Islet of Langerhans (tissue), 1 donor: ENCODE measurements at regions not wholly inside any gene's neighbourhood (a gene's known extent, or its start where the extent isn't known, plus 50 kb on each side); places are given as distances from the start of the nearest gene placed in this dataset.
"Not testable (repeated sequence)": the region's sequence is repeated elsewhere in the genome, so short reads cannot be mapped to it uniquely, and the experiment has no call there.

Experiments
- FAIRE-seq: peaks from one replicate; lab custom pipeline; 2011; peaks lifted over from hg19 to GRCh38; lab: Jason Lieb, UNC

DNA sequence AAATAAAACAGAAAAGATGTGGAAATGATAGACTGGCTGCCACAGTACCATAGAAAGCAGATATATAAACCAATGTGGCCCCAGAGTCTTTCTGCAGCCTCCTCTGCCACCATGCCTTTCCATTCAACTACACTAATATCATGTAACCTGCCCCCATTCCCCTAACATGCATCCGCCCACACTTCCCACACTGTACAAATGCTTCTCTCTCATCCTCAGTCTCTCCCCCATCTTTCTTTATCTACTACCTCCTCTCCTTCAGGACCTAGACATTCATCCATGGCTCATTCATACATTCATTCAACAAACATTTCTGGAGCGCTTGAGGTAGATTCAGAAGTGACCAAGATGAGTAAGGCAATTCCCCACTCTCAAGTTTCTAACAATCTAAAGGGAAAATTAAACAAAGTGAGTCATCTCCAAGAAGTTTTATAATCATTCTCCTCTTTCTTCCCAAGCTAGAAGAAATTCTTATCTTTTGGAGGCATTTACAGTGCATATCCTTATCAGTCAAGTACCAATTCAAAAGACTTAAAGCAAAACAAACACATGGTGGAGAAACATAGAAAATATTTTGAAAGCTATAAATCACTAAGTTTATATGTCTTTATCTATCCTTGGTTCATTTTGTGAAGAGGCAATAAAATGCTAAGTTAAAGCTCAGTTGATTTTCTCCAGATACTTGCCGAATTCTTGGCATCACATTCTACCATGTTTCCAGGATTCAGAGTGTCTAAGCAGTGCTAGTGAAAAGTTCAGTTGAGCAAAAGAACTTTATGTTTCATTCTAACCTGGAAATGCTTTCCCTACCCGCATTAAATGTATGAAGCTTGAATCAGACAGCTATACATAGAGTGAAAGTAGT, 70.5 kb upstream of the FRMD6 start:
- no peak for FAIRE-seq

DNA sequence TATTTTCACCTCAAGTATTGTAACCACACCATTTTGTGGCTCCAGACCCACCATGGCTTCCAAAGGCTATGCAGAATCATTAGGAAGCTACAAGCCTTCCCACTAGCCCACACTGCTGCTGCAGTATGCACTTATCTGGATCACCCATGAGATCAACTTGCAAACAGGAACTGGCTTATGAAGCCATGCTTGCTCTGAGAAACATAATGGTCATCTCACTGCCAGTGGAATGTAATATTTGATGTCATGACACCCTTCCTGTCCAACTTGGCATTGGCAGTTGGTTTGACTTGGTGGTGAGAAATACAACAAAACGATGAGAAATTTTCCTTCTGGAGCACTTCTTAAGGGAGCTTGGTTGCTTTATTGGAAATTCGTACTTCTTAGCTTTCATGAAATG, 69.3 kb upstream of the FRMD6 start:
- FAIRE-seq: no peak

DNA sequence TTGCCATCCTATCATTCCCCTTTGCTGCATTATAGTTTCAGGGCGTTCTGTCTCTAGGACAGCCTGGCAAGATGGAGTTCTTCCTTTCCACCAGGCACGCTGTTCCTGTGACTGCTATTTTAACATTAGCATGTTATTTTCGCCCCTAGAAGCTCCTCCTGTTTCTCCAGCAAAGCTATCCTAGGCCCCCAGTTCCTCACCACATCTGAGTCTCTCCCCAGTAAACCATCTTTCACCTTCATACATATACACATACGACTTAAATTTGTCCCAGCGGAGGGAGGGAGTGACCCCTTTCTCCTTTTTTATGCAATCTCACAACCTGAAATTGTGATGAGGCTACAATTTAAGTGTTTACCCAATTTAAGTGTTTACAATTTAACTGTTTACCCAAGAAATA, 66.7 kb upstream of the FRMD6 start:
- no peak for FAIRE-seq

DNA sequence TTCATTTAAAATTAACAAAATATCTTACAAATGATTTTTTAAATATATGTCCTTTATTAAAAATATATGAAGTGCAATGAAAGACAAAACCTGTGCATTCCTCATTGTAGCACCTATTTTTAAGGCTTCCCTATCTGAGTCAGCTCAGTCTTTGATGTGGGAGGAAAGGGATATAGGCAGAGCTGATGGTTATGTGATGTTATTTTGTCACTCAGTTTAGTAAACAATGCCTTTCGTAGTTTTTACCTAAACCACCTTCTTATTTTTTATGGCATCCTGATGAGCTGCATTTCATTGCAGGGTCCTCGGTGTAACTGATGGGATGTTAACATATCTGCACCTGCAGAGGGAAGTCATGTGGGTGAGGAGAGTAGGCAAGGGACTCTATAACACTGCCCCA, 58.9 kb upstream of the FRMD6 start:
- no peak for FAIRE-seq

DNA sequence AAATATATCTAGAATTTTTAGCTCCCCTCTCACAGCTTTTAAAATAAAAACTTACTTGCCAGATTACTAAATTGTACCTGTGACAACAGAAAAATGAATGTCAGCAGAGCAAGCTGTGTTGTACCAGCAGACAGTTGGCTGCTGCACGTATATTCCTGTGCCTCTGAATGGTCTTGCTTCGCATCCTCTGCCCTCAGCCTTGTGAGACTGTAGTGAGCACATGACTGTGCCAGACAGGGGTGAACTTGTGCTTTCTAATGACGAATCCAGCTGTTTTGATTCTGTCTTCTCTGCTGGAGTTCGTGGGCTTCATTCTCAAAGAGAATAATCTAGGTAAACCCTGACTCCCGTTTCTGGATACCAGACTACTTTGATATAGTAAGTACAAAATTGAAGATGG, 58.3 kb upstream of the FRMD6 start:
- no peak for FAIRE-seq

DNA sequence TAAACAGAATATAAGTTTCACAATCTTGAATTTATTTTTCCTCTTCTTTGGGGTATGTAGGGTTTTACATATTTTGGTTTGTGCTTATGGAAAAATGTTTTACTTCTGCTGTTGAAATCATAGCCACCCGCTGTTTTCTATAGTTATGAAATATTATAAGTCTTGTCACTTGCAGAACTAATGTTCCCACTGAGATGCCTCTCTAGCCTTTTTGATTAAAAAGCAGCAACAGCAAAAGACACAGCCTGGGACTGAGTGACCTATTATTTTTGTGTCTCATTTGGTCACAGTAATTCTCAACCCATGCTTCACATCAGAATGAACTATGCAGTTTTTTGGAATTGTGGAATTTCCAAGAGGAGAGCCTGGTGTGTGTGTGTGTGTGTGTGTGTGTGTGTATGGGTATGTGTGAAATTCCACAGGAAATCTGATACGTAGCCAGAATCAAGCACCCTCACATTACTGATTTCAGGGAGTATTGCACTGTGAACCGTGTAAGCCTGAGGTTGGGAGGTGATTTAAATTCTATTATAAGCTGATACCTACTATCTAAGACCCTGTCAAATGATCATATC, 55.7 kb upstream of the FRMD6 start:
- FAIRE-seq: no peak

DNA sequence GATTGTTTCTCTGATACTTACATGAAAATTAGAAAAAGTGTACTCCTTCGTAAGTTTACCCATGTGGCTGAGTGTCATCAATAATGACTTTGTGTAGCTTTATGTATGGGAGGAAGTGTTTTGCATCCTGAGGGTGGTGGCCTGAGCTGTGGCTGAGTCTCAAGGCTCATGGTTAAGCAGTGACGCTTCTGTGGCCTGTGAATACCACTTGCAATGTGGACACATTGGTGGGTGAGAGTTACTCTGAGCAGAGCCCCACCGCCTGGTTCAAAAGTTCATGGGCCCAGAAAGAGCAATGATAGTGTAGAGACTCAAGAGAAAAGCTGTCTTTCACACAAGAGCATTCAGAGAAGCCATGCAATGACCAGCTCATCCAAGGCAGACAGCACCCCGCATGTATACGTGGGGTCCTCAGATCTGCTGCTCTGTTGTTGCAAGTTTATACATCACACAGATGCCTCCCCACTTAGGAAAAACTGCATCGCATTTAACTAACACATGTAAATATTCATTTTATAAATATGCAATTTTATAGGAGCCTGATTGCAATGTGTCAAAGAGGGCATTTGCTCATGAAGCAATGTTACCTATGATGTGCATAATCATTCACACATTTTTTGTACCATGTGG, 55.1 kb upstream of the FRMD6 start:
- FAIRE-seq: no peak

DNA sequence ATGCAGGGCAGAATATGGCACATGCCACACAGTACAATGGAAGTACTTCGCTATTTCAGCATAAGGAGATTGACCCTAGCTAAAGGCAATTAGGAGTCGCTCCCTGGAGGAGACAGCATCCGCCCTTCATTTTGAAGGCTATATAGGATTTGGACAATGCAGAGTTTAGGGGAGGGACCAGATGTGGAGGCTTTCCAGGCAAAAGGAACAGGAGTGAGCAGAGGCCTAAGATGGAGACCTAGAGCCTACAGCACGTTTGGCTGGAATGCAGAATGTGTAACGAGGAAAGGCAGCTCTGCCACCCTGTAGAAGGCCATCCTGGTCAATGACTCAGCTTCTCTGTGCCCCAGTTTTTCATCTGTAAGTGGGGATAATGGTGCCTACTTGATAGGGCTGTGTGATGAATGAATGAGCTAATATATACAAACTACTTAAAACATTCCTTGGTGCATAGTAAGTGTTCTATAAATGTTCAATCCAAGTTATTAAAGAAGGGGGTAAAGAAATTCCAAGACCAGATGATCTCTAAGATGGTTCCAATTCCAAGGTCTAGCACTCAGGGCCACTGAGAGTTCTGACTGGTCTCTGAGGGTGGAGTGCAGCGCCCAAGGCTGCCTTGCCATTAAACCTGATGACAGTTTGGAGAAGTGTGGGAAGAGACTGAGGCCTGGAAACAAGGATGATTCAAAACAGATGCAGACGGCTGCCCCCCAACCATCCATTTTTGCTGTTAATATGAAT, 54.3 kb upstream of the FRMD6 start:
- no peak for FAIRE-seq

DNA sequence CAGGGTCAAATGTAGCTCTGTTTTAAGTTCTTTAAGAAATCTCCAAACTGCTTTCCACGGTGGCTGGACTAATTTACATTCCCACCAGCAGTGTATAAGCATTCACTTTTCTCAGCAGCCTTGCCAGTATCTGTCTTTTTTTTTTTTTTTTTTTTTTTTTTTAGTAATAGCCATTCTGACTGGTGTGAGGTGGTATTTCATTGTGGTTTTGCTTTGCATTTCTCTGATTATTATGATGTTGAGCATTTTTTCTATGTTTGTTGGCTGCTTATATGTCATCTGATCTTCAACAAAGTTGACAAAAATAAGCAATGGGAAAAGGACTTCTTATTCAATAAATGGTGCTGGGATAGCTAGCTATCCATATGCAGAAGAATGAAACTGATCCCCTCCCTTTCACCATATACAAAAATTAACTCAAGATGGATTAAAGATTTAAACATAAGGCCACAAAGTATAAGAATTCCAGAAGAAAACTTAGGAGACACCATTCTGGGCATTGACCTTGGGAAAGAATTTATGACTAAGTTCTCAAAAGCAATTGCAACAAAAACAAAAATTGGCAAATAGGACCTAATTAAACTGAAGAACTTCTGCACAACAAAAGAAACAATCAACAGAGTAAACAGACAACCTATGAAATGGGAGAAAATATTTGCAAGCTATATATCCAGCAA, 52.6 kb upstream of the FRMD6 start:
- FAIRE-seq: not testable (repeated sequence)

DNA sequence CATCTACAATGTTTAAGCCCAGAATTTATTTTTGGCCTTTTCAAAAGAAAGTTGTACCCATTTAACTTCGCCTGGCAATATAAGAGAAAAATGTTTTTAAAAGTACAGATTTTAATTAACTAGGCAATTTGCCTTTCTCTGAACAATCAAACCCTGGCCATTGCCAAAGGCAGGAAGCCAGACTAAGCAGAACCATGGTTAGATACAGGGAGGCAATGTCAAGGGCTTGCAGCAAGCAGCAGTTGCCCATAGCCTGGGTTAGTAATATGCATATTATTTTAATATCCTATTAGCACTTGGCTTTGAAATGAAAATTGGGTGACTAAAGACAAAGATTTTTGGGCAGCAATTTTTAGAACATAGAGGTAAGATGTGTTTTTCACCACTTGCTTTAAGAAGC, 51.1 kb upstream of the FRMD6 start:
- FAIRE-seq: no peak
